Calu3 (cell line): ENCODE measurements at regions not wholly inside any gene's neighbourhood (a gene's known extent, or its start where the extent isn't known, plus 50 kb on each side); places are given as distances from the start of the nearest gene placed in this dataset.
"Not testable (repeated sequence)": the region's sequence is repeated elsewhere in the genome, so short reads cannot be mapped to it uniquely, and the experiment has no call there.

Experiments used
- BruUV-seq: library from RNA; stranded (reverse); fragments of 400-500 nt; replicated peaks from 2 replicates; lab custom pipeline; 2021; lab: Mats Ljungman, UMichigan
- CTCF ChIA-PET: fragments of 300-600 bp; sonication (Branson Sonifier 250); formaldehyde crosslinking; loops from one replicate; lab custom pipeline; 2022; ENCODE audit warnings: antibody characterized with exemption; lab: Charles Lee
- DNase-seq: peaks from one replicate; pipeline ENCODE4 v3.0.0; 2022
- H3K27ac Mint-ChIP-seq: one replicate; pipeline ENCODE4 v1.8.0; 2022; ENCODE audit warnings: mixed read lengths; ENCODE audit not compliant: unreplicated experiment
- H3K27me3 Mint-ChIP-seq: one replicate; pipeline ENCODE4 v1.8.0; 2022; ENCODE audit warnings: mixed read lengths; ENCODE audit not compliant: unreplicated experiment
- H3K36me3 Mint-ChIP-seq: one replicate; pipeline ENCODE4 v1.8.0; 2022; ENCODE audit warnings: mild to moderate bottlenecking, moderate library complexity, mixed read lengths; ENCODE audit not compliant: insufficient read depth, unreplicated experiment
- H3K4me1 Mint-ChIP-seq: one replicate; pipeline ENCODE4 v1.8.0; 2022; ENCODE audit warnings: mild to moderate bottlenecking, low read depth, mixed read lengths; ENCODE audit not compliant: unreplicated experiment
- H3K4me3 Mint-ChIP-seq: one replicate; pipeline ENCODE4 v1.8.0; 2022; ENCODE audit warnings: mild to moderate bottlenecking, low read depth, moderate library complexity, mixed read lengths; ENCODE audit not compliant: unreplicated experiment
- H3K9me3 Mint-ChIP-seq: one replicate; pipeline ENCODE4 v1.8.0; 2022; ENCODE audit warnings: low read depth, mixed read lengths; ENCODE audit not compliant: unreplicated experiment
- intact Hi-C: fragments of 100-400 bp; cut with micrococcal nuclease; formaldehyde crosslinking; loops from one replicate; pipeline ENCODE4 v1.10.0; 2022; ENCODE audit not compliant: unreplicated experiment
- TF ChIP-seq, protein P1 (sequence below): fragments of 200-600 bp; IDR thresholded peaks from one replicate; pipeline ENCODE4 v1.8.0; 2022; ENCODE audit warnings: antibody characterized with exemption; ENCODE audit not compliant: unreplicated experiment

DNA sequence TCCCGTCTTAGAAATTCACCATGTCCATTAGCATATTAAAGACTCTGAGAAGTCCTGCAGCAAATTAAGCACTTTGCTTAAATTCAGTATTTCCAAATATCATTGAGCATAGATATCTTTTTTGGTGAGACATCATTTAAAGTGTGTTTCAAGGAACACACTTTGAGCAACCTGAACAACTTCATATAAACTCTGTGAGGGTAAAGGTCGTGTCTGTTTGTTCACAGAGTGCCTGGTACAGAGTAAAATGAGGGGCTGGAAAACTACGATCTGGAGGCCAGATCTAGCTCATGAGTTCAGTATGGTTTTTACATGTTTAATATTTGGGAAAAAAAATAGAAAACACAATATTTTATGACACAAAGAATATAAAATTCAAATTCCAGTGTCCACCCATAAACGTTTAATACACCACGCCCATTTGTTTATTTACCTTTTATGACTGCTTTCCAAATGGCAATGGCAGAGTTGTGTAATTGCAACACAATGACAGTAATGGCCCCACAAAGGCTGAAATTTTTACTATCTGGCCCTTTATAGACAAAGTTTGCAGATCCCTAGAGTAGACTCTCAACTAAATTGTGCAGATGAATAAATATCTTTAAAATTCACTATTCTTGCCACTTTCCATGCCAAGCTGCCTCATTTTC, 67.4 kb downstream of the SNTN start:
- CTCF ChIA-PET, result no interaction called here
- intact Hi-C loops, result no loop called here
- H3K36me3 Mint-ChIP-seq, result peaks cover 1% of the 10 kb centered on the region
- no TSS peak for BruUV-seq
- H3K27me3 Mint-ChIP-seq, result no peaks in the 10 kb centered on the region
- DNase-seq, result no peak
- no peak overlapping the region for H3K4me3 Mint-ChIP-seq
- TF ChIP-seq, protein P1, sequence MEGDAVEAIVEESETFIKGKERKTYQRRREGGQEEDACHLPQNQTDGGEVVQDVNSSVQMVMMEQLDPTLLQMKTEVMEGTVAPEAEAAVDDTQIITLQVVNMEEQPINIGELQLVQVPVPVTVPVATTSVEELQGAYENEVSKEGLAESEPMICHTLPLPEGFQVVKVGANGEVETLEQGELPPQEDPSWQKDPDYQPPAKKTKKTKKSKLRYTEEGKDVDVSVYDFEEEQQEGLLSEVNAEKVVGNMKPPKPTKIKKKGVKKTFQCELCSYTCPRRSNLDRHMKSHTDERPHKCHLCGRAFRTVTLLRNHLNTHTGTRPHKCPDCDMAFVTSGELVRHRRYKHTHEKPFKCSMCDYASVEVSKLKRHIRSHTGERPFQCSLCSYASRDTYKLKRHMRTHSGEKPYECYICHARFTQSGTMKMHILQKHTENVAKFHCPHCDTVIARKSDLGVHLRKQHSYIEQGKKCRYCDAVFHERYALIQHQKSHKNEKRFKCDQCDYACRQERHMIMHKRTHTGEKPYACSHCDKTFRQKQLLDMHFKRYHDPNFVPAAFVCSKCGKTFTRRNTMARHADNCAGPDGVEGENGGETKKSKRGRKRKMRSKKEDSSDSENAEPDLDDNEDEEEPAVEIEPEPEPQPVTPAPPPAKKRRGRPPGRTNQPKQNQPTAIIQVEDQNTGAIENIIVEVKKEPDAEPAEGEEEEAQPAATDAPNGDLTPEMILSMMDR, result no peak
- no peaks in the 10 kb centered on the region for H3K9me3 Mint-ChIP-seq
- peaks cover 12% of the 10 kb centered on the region for H3K4me1 Mint-ChIP-seq
- H3K27ac Mint-ChIP-seq, result no peak overlapping the region

DNA sequence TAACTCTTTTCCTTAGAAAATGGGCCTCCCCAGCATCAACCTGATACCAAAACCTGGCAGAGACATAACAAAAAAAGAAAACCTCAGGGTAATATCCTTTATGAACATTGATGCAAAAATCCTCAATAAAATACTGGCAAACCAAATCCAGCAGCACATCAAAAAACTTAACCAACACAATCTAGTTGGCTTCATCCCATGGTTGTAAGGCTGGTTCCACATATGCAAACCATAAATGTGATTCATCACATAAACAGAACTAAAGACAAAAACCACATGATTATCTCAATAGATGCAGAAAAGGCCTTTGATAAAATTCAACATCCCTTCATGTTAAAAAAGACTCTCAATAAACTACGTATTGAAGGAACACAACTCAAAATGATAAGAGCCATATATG, 68.5 kb downstream of the SNTN start:
- H3K9me3 Mint-ChIP-seq, BruUV-seq, H3K4me3 Mint-ChIP-seq, H3K27me3 Mint-ChIP-seq, CTCF ChIA-PET, intact Hi-C loops, H3K27ac Mint-ChIP-seq, H3K36me3 Mint-ChIP-seq, DNase-seq: not testable (repeated sequence)
- peaks cover 23% of the 10 kb centered on the region for H3K4me1 Mint-ChIP-seq

DNA sequence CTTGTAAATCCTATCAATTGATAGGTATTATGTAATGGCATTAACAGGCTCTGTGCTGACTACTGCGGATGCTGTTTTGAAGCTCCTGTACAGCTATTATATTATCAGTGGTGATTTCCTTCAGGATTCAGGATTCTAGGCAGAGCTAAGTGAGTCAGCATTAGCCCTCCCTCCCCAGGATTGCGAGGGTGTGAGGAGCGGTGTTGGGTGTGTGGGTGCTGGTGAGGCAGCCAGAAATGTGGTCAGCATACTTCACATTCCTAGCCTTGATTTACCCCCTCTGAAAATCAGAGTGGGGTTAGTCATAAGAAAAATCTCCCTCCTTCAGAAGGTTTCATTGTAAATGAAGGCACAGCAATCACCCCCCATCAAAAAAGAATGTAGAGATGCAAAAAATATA, 72.5 kb downstream of the SNTN start:
- peaks cover 24% of the 10 kb centered on the region for H3K4me1 Mint-ChIP-seq
- peak; percentile 77 for DNase-seq
- TF ChIP-seq, protein P1, result no peak
- H3K4me3 Mint-ChIP-seq, result peak overlapping the region; percentile 50
- peak overlapping the region; percentile 80 for H3K27ac Mint-ChIP-seq
- BruUV-seq, result no TSS peak
- H3K27me3 Mint-ChIP-seq, result no peaks in the 10 kb centered on the region
- intact Hi-C loops, result no loop called here
- peaks cover 8% of the 10 kb centered on the region for H3K36me3 Mint-ChIP-seq
- no peaks in the 10 kb centered on the region for H3K9me3 Mint-ChIP-seq
- CTCF ChIA-PET, result interaction anchor here (0.6 to 0.7 kb wide), 2 partner anchors 172 to 422 kb away, joined by 4 to 10 read pairs; no protein-coding TSS in a partner anchor

DNA sequence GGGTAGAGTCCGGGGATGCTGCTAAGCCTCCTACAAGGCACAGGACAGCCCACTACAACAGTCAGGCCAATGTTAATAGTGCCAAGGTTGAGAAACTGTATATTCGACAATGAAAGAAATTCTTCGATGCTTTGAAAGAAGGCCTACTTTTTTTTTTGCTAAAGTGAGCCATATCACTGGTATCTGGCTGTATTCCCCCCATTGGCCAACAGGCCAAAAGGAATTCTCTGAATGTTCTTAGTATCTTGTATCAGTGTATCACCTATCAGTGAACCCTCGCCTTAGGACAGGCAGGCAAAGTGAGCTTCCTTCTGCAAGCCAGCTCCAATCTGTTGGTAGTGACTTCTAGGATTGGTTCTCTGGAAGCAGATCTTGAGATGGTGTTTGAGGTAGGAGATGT, 74.2 kb downstream of the SNTN start:
- BruUV-seq, result no TSS peak
- H3K4me3 Mint-ChIP-seq, result no peak overlapping the region
- peaks cover 8% of the 10 kb centered on the region for H3K9me3 Mint-ChIP-seq
- no peak for DNase-seq
- intact Hi-C loops, result no loop called here
- CTCF ChIA-PET, result no interaction called here
- H3K36me3 Mint-ChIP-seq, result peaks cover 8% of the 10 kb centered on the region
- TF ChIP-seq, protein P1, result no peak
- H3K27me3 Mint-ChIP-seq, result no peaks in the 10 kb centered on the region
- H3K4me1 Mint-ChIP-seq, result peaks cover 24% of the 10 kb centered on the region
- H3K27ac Mint-ChIP-seq, result no peak overlapping the region

DNA sequence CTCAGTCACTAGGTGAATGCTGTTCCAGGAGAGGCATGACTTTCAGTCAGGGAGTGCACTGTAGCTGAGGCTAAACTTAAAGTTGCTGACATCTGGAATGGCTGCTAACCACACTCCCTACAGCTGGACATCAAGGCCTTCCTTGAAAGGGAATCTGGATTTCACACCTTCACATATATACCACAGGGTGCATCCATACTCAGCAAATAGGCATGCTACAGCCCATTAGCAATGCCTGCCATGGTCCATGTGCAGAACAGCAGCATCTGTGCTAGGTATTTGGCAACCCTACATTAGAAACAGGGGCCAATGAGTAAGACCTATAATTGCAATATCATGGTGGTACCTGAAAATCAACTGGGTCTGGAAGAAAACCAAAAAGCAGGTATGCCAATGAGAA, 74.8 kb downstream of the SNTN start:
- H3K4me3 Mint-ChIP-seq, result no peak overlapping the region
- no peaks in the 10 kb centered on the region for H3K27me3 Mint-ChIP-seq
- H3K36me3 Mint-ChIP-seq, result peaks cover 8% of the 10 kb centered on the region
- BruUV-seq, result no TSS peak
- H3K4me1 Mint-ChIP-seq, result peaks cover 24% of the 10 kb centered on the region
- peaks cover 10% of the 10 kb centered on the region for H3K9me3 Mint-ChIP-seq
- intact Hi-C loops, result no loop called here
- H3K27ac Mint-ChIP-seq, result no peak overlapping the region
- no peak for DNase-seq
- CTCF ChIA-PET, result no interaction called here
- TF ChIP-seq, protein P1, result no peak
